Stimulated activated CD4-positive, alpha-beta T cell treated with anti-CD3 and anti-CD28 coated beads, Interleukin-12 subunit alpha, Interleukin-12 subunit beta, amount 100 ng/mL, for 48 hours (primary cell): ENCODE measurements at regions not wholly inside any gene's neighbourhood (a gene's known extent, or its start where the extent isn't known, plus 50 kb on each side); places are given as distances from the start of the nearest gene placed in this dataset.
"Not testable (repeated sequence)": the region's sequence is repeated elsewhere in the genome, so short reads cannot be mapped to it uniquely, and the experiment has no call there.

ENCODE experiments used
- DNase-seq, 3 donors: peaks; one replicate each; pipeline ENCODE4 v3.0.0-alpha.2; 2020; ENCODE audit warnings: low read depth in 2 of 3, low spot score in 1 of 3

DNA sequence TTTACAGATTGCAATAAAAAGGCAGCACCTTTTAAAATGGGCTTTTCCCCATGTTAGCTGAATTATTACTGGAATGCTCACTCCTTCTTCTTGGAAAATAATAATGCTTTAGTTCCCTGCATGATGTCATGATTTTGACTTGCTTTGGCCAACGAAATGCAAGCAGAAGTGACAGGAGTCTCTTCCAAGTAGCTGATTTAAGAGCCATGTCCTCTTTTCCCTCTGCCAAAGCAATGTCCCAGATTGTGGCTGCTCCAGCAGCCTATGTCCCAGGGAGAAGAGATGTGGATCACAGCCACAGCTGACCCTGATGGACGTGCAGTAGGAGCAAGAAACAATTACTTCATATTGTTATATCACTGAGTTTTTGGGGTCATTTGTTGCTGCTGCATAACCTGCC is 246.6 kb downstream of the HAPSTR1 start:
- DNase-seq = no peak

- DNase-seq = no peak
Observed at GRCh38 chr16:9338510-9338909, 247.1 kb downstream of the HAPSTR1 start.

GRCh38 chr16:9340526-9341256 is 249.2 kb downstream of the HAPSTR1 start:
- no peak for DNase-seq

DNA sequence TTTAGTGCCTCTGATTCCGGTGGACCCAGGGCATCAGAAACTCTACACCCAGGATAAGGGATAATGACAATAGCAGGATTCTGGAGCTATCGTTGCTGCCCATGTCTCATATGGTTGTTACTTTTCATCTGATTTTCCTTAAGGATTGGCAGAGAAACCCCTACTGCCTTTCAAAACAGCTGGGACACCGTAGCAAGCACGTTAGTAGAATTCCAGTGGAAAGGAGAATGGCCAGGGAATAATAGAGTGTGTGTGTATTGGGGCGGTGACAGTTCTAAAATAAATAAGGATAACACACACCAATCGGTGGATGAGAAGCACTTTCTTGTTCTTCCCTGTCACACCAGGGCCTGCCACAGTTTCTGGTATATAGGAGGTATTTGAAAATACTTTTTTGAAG is 251.8 kb downstream of the HAPSTR1 start:
- no peak for DNase-seq

DNA sequence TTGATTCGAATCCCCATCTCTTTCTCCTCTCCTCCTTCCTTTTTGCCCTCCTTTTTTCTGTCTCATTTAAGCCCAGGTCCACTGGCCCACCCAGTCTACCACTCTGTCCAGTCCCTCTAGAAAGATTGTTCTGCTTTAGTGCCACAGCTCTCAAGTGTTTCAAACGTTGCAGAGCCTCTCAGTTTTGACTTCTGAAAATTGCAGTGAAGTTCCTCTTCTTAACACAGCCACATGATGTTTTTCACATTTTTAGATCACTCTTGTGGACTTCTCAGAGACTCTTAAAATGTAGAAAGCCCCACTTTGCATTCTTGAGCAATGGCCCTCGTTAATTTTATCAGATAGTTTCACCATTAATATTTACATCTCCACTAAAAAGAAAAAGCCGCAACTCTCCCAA is 253.1 kb downstream of the HAPSTR1 start:
- no peak for DNase-seq

DNA sequence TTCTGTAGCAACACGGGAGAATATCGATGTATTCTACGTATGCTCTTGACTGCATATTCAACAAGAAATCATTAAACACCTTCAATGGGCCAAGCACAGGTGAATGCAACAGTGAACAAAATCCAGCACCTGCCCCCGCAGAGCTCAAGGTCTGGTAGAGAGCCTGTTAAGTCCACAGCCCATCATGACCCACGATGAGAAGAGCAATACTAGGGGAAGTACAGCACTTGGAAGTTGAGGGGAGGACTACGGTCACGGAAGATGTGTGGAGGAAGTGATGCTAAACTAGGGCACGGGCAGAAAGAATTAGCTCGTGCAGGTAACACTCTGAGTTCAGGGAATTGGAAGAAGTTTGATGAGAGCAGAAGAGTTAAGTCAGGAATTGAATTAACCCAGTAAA is 253.6 kb downstream of the HAPSTR1 start:
- DNase-seq = no peak

- no peak for DNase-seq
Observed at GRCh38 chr16:9345880-9346279, 254.4 kb downstream of the HAPSTR1 start.

GRCh38 chr16:9348912-9349311 is 257.5 kb downstream of the HAPSTR1 start:
- DNase-seq = no peak

- DNase-seq = not testable (repeated sequence)
Observed at GRCh38 chr16:9349373-9349960, 258.0 kb downstream of the HAPSTR1 start.

GRCh38 chr16:9350119-9350799 is 258.8 kb downstream of the HAPSTR1 start:
- not testable (repeated sequence) for DNase-seq

GRCh38 chr16:9351440-9351839 is 260.0 kb downstream of the HAPSTR1 start:
- no peak for DNase-seq

GRCh38 chr16:9351841-9352434 is 260.5 kb downstream of the HAPSTR1 start:
- DNase-seq = no peak

- DNase-seq = no peak
Observed at GRCh38 chr16:9357829-9358228, 266.4 kb downstream of the HAPSTR1 start.

DNA sequence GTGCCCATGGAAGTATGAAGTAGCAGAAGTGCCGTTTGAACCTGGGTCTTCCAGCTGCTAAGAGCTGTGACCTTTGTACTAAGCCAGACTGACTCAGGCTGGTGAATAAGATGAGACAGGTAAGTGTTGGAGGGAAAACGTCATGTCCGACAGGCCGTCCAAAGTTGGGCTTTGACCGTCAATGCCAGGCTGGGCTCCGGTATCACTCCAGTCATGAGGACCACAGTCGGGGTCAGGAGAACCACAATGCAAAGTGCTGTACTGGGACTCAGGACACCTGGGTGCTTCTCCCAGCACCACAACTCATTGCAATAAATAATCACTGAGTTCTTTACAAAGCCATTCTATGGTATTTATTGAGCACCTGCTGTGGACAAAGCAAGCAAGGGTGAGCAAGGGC is 268.6 kb downstream of the HAPSTR1 start:
- DNase-seq = no peak

DNA sequence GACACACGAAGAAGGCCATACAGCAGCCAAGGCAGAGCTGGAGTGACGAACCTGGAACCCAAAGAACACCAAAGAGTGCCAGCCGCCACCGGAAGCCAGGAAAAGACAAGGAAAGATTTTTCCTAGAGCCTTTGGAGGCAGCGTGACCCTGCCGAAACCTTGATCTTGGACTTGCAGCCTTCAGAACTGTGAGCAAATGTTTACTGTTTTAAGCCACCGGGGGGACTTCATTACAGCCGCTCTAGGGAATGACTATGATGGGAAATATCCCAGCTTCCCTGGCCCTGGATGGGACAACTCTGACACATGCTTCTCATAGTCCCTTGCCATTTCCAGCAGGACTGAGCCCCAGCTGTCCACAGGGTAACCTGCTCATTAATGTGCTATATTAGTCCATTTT is 270.6 kb downstream of the HAPSTR1 start:
- no peak for DNase-seq

- DNase-seq = no peak
Observed at GRCh38 chr16:9362604-9363003, 271.2 kb downstream of the HAPSTR1 start.

DNA sequence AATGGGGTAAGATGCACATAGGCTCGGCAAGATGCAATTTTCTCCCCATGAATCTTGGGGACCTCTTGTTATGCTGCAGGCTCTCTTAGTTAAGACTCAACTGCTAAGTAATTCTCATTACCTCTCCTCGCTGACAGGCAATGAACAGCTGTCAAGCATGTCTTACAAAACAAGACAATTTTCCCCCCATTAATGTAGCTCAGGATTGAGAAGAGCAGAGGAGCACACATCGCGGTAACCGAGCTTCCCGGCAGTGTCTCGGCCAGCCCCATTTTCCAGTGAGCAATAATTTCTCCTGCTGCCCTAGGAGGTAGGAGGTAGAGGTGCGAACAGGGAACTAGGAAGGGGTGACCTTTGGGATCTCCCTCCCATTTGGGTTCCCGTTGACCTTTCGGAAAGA is 272.1 kb downstream of the HAPSTR1 start:
- no peak for DNase-seq

DNA sequence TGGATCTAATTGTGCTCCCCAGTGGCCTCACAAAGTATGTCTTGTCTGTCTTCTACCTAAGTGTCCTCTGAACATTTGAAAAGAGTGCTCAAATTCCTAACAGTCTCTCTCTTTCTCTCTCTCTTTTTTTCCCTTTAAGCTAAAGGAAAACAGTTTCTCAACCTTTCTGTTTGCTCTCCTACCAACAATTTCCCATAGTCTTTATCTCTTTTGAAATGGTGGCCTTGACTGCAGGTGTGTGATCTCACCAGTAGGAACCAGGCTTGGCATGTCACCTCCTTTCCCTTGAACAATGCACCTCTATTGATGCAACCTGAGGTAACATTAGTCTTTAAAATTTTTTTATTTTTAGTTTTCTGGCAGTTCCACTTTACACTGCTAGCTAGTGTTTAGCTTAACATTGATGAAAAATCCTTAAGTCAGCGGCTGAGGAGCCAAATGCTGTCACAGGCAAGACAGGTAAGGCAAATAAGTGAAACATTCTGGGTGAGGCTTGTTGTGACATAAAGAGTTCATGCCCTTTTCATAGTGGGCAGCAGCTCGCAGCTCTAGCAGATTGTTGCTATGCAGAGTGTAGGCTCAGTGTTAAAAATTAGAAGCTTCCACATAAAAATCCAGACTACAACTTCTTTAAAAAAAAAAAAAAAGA is 273.4 kb downstream of the HAPSTR1 start:
- DNase-seq = no peak

- no peak for DNase-seq
Observed at GRCh38 chr16:9365370-9365728, 273.9 kb downstream of the HAPSTR1 start.

DNA sequence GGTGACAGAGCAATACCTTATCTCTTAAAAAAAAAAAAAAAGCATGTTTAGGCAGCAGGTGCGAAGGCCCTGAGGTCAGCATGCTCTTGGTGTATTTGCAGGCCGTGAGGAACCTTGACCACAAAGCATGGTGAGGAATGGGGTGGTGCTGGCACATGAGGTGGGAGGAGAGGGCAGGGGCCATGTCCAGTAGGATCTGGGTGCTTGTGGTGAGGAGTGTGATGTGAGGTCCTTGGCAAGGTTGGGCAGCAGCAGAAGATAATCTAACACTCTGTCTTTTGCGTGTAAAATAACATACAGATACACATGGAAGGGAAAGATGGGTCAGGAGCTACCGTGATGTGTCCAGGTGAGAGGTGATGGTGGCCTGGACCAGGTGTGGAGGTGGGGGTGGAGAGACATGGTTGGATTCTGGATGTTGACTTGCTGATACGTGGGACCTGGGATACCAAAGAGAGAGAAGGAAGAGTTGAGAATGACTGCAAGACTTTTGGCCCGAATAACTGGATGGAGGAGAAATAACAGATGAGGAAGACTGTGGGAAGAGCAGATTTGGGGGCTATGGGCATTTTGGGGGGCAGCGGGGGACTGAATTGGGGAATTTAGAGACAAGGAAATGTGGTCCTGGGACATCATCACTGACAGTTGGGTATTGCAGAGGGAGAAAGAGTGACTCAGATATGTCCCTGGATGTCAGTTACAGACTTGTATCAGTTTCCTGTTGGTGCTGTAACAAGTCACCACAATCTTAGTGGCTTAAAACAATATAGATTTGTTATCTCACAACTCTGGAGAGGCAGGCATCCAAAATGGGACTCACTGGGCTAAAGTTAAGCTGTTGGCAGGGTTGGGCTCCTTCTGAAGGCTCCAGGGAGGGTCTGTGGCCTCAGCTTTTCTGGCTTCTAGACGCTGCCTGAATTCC is 274.9 kb downstream of the HAPSTR1 start:
- DNase-seq = no peak

DNA sequence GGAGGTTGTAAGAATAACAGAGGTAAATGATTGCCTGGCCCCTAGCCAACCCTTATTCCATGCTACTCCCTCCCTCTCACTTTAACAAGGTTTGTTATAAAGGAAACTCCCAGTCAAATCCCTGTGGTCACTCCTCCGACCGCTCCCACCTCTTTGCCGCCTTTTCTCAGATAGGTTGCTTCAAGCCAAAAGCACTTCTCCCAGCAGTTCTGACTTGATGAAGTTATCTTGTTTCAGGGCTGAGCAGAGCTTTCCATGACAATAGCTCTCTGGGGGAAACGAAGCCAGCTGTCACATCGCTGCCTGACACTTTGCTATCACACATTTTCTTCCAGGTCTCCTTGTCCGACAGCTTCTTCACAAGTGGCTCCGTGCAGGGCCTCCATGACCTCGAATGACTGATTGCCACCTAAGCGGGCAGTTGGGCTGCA is 278.6 kb downstream of the HAPSTR1 start:
- no peak for DNase-seq
